GM12878 (cell line): ENCODE measurements at regions not wholly inside any gene's neighbourhood (a gene's known extent, or its start where the extent isn't known, plus 50 kb on each side); places are given as distances from the start of the nearest gene placed in this dataset.

ENCODE experiments used
- ATAC-seq: fragments of 200-7000 bp; cut with Tn5 transposase; 3 replicates; pipeline ENCODE4 v1.9.1; 2020; ENCODE audit warnings: mild to moderate bottlenecking, moderate library complexity
- BruUV-seq: library from RNA; stranded (reverse); fragments of 400-500 nt; replicated peaks from 2 replicates; lab custom pipeline; 2021; lab: Mats Ljungman, UMichigan
- CTCF ChIA-PET: fragments of 300-600 bp; sonication (Branson Sonifier 250); formaldehyde crosslinking; extraction: SDS; loops from one replicate; lab custom pipeline; 2021; ENCODE audit warnings: inconsistent platforms; lab: Yijun Ruan, JAX
- POLR2A ChIA-PET: fragments of 350-600 bp; formaldehyde crosslinking; extraction: SDS; loops from one replicate; lab custom pipeline; 2021; ENCODE audit warnings: inconsistent platforms; lab: Charles Lee
- RAD21 ChIA-PET: fragments of 300-600 bp; sonication (Branson Sonifier 250); formaldehyde crosslinking; loops from one replicate; lab custom pipeline; 2023; ENCODE audit warnings: antibody characterized with exemption; ENCODE audit not compliant: unreplicated experiment; lab: Charles Lee
- SMC1A ChIA-PET: fragments of 300-600 bp; sonication (Branson Sonifier 250); formaldehyde crosslinking; loops from one replicate; lab custom pipeline; 2023; ENCODE audit not compliant: unreplicated experiment, uncharacterized antibody; lab: Charles Lee
- DNase-seq: peaks from one replicate; pipeline ENCODE4 v3.0.0-alpha.2; 2011; ENCODE audit warnings: low read depth, low spot score
- FAIRE-seq: peaks from 3 replicates; lab custom pipeline; 2011; peaks lifted over from hg19 to GRCh38; lab: Jason Lieb, UNC
- H2AFZ ChIP-seq: 2 replicates; pipeline ENCODE4 v1.6.0; 2011; ENCODE audit warnings: low read depth, low read length, control low read depth; ENCODE audit not compliant: control insufficient read depth
- H3K27ac ChIP-seq: 2 replicates; pipeline ENCODE4 v1.5.1; 2011; ENCODE audit warnings: control low read depth; ENCODE audit not compliant: control insufficient read depth, insufficient read depth
- H3K27me3 ChIP-seq, 2 experiments: replicated peaks in 1 of 2; 2 replicates each; pipeline versions ENCODE4 v1.6.0 to v1.6.1; 2011; ENCODE audit warnings: low read length in 1 of 2; ENCODE audit not compliant: control insufficient read depth in 2 of 2, insufficient read depth in 2 of 2
- H3K36me3 ChIP-seq, 2 experiments: 2 replicates each; pipeline ENCODE4 v1.5.1; 2011; ENCODE audit warnings: low read length in 1 of 2; ENCODE audit not compliant: control insufficient read depth in 2 of 2, insufficient read depth in 2 of 2
- H3K4me1 ChIP-seq: 2 replicates; pipeline ENCODE4 v1.6.1; 2011; ENCODE audit warnings: mild to moderate bottlenecking, low read length, moderate library complexity, mixed read lengths; ENCODE audit not compliant: control insufficient read depth, insufficient read depth
- H3K4me2 ChIP-seq: 2 replicates; pipeline ENCODE4 v1.6.0; 2011; ENCODE audit warnings: control low read depth; ENCODE audit not compliant: control insufficient read depth, insufficient read depth
- H3K4me3 ChIP-seq: fragments of 200-600 bp; sonication (generic); 2 replicates; pipeline ENCODE4 v1.5.1; 2016
- H3K79me2 ChIP-seq: 2 replicates; pipeline ENCODE4 v1.6.0; 2011; ENCODE audit warnings: low read length; ENCODE audit not compliant: control insufficient read depth, insufficient read depth
- H3K9ac ChIP-seq: 2 replicates; pipeline ENCODE4 v1.8.0; 2011; ENCODE audit warnings: low read length, control low read depth, mixed read lengths; ENCODE audit not compliant: control insufficient read depth, insufficient read depth
- H3K9me3 ChIP-seq: replicated peaks from 3 replicates; pipeline ENCODE4 v1.5.1; 2011; ENCODE audit warnings: mild to moderate bottlenecking, low read length; ENCODE audit not compliant: control insufficient read depth, insufficient read depth
- H4K20me1 ChIP-seq: 2 replicates; pipeline ENCODE4 v1.6.0; 2011; ENCODE audit not compliant: control insufficient read depth, insufficient read depth
- BCL11A ChIP-seq: IDR thresholded peaks from 2 replicates; pipeline ENCODE4 v1.6.1; 2011; ENCODE audit warnings: low read depth, low read length
- BCL3 ChIP-seq: IDR thresholded peaks from 2 replicates; pipeline ENCODE4 v1.6.1; 2011; ENCODE audit warnings: borderline replicate concordance, low read depth, mild to moderate bottlenecking, moderate library complexity, low read length; ENCODE audit not compliant: insufficient read depth, poor library complexity, severe bottlenecking
- DPF2 ChIP-seq: fragments of 450-650 bp; IDR thresholded peaks from 2 replicates; pipeline ENCODE4 v1.6.1; 2017; ENCODE audit warnings: mild to moderate bottlenecking
- ETV6 ChIP-seq, 2 experiments: fragments of 450-650 bp in 1 of 2; IDR thresholded peaks in 1 of 2; conservative IDR thresholded peaks in 1 of 2; 2 replicates each; pipeline ENCODE4 v1.6.1; 2014; ENCODE audit warnings: antibody characterized with exemption in 1 of 2, borderline replicate concordance in 1 of 2, low read depth in 1 of 2, mild to moderate bottlenecking in 1 of 2, moderate library complexity in 1 of 2
- GATAD2B ChIP-seq: fragments of 450-650 bp; conservative IDR thresholded peaks from 2 replicates; pipeline ENCODE4 v1.6.1; 2017; ENCODE audit warnings: low read depth, mild to moderate bottlenecking, moderate library complexity
- IRF4 ChIP-seq: IDR thresholded peaks from 2 replicates; pipeline ENCODE4 v1.6.1; 2011; ENCODE audit warnings: low read depth, low read length
- JUNB ChIP-seq: IDR thresholded peaks from 2 replicates; pipeline ENCODE4 v1.6.1; 2016; ENCODE audit warnings: antibody characterized with exemption, mild to moderate bottlenecking
- TCF12 ChIP-seq: IDR thresholded peaks from 2 replicates; pipeline ENCODE4 v1.6.1; 2011; ENCODE audit warnings: low read depth, mild to moderate bottlenecking, low read length
- TCF3 ChIP-seq: IDR thresholded peaks from 2 replicates; pipeline ENCODE4 v1.6.1; 2012; ENCODE audit warnings: low read depth, mild to moderate bottlenecking, low read length, borderline replicate concordance; ENCODE audit not compliant: insufficient read depth
- ZNF274 ChIP-seq: IDR thresholded peaks from one replicate; pipeline ENCODE4 v1.8.0; 2011; ENCODE audit not compliant: insufficient read length, insufficient read depth
- WGBS: methylation state at CpG from one replicate; pipeline ENCODE4 v1.1.6; 2016; ENCODE audit warnings: low lambda C conversion rate; ENCODE audit not compliant: insufficient replicate concordance, insufficient coverage; ENCODE audit errors: missing lambda C conversion rate; 5-methylcytosine and 5-hydroxymethylcytosine counted together
- in situ Hi-C: fragments of 300-500 bp; cut with MboI; formaldehyde crosslinking; loops from 9 replicates; pipeline ENCODE4 v1.14.3; 2018; ENCODE audit warnings: mixed read lengths
- intact Hi-C: fragments of 100-400 bp; cut with micrococcal nuclease; formaldehyde crosslinking; loops from one replicate; pipeline ENCODE4 v1.14.2; 2022; ENCODE audit not compliant: unreplicated experiment

- Histone ChIP-seq H3K4me3 (no peak overlapping the region), H3K79me2 (no peaks in the 10 kb centered on the region), H3K36me3 (no peaks in the 10 kb centered on the region), H3K9me3 (peaks cover 14% of the 10 kb centered on the region), H3K27me3 (0 out of 4 replicates have a peak, but pooled peaks cover 0 to 2% of the 10 kb centered on the region in 2 experiments), H3K4me1 (peaks cover 14% of the 10 kb centered on the region), H3K4me2 (no peak overlapping the region), H2AFZ (no peak overlapping the region), H3K9ac (no peak overlapping the region), H4K20me1 (no peaks in the 10 kb centered on the region), H3K27ac (no peak overlapping the region)
- BruUV-seq, result no TSS peak
- 49% methylated on average over 7 of the region's 7 CpGs for WGBS
- ATAC-seq, result no peak
- CTCF ChIA-PET, result interaction anchor here (2.5 kb wide), 1 partner anchor 30 kb away, joined by 7 read pairs; no protein-coding TSS in a partner anchor
- FAIRE-seq, result no peak
- intact Hi-C loops (no loop called here), in situ Hi-C loops (no loop called here)
- RAD21 ChIA-PET, result no interaction called here
- POLR2A ChIA-PET, result no interaction called here
- TF ChIP-seq TCF12 (no peak), IRF4 (no peak), ZNF274 (no peak), DPF2 (no peak), GATAD2B (no peak), BCL11A (no peak), ETV6 (conservative IDR thresholded peaks at IDR 0.05 in 1 of 2, IDR thresholded peaks at IDR 0.05 in 1 of 2; ENCODE audit: borderline replicate concordance in 1 of 2, low read depth in 1 of 2) (no peak), BCL3 (no peak), JUNB (no peak), TCF3 (no peak)
- SMC1A ChIA-PET, result no interaction called here
- DNase-seq, result no peak
Measured at GRCh38 chr4:3375688-3376087, 66.1 kb upstream of the HGFAC start.
